ENCODE measurements at regions not wholly inside any gene's neighbourhood (a gene's known extent, or its start where the extent isn't known, plus 50 kb on each side); places are given as distances from the start of the nearest gene placed in this dataset.
"Not testable (repeated sequence)": the region's sequence is repeated elsewhere in the genome, so short reads cannot be mapped to it uniquely, and the experiment has no call there.

DNA sequence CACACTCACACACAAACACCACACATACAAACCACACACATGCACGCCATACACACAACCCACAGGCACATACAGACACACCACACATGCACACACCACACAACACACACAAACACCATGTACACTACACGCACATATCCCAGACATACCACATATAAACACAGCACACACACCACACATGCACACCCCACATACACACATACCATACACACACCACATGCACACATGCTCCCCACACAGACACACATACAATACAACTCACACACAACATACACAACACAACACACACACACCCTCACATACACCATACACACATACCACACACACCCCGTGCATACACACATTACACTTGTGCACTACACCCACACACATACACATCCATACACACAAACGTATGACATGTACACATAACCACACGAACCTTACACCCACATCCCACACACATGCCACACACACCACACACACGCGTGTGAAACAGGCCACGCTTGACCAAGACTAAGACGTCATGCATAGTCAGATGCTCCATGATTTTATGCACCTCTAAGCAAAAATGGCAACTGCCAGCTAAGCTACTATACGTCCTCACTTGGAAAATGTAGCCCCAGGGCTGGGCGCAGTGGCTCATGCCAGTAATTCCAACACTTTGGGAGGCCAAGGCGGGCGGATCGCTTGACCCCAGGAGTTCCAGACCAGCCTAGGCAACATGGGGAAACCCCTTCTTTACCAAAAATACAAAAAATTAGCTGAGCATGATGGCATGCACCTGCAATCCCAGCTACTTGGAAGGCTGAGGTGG lies 77.4 kb upstream of the TMPRSS2 start:
- no peak for DNase-seq (ENCODE audit: low spot score)

GRCh38 chr21:41584603-41585176 lies 76.7 kb upstream of the TMPRSS2 start:
- DNase-seq (ENCODE audit: low spot score) = no peak

DNA sequence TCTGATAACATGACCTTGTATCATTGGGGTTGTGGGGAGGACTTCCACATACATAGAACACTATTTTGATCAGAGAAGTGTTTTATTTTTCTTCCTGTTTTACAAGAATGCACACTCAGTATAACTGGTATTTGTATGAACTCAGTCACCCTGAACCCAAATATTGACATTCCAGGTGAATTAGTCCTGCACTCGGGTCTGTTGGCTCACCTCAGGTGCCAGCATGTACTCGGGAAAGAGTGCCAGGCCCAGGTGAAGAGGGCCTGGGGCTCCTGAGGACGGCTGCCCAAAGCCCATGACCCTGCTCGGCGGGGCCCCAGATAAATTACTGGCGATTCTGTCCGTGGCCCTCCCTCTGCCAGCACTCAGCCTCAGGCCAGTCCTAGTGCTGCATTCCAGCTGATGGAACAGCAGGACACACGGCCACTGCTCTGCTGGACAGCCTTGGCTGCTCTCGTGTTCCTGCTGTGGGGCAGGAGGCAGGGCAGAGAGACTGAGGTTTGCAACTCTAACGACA lies 75.4 kb upstream of the TMPRSS2 start:
- DNase-seq (ENCODE audit: low spot score) = no peak

DNA sequence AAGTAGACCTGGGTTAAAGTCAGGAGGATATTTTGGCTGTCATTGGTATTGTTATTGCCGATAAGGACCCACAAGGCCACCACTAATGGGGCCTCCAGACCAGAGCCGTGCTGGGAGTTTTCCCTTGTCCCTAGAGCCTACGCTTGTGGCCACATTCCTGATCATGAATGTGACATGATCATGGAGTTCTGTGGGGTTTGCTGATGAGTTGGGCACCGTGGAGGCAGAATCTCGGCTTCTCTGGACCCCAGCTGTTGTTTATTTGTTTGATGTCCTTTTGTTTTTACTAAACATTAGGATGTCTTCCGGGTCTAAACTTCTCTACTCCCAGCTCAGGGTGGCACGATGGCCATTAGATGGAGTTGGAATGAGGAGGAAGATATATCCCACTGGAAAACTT lies 74.9 kb upstream of the TMPRSS2 start:
- DNase-seq (ENCODE audit: low spot score) = no peak

GRCh38 chr21:41582298-41582840 lies 74.4 kb upstream of the TMPRSS2 start:
- DNase-seq (ENCODE audit: low spot score) = no peak

DNA sequence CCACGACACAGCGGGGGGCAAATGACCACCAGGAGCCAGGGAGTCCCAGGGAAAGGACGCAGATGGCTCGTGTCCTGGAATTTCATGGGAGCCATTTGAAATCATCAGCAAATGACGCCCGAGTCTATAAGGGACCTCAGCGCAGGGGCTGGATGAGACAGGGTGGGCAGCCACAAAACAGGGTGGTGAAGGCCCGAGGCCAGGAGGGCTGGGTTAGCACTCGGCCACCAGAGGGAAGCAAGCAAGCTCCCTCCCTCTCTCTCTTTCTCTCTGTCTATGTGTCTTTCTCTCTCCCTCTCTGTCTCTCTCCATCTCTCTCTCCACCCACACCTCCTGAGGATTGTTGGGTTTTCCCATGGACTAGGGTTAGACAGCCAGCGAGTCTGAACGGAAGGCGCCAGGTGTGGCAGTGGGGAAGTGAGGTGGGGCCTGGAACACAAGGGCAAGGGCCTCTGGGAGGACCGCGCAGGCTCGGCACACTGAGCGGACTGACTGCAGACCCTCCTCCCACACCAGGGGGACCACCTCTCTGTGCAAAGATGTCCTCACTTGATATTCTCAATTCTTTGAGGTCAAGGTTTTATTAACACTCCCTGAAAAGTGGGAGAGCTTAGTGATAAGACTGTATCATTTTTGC lies 73.8 kb upstream of the TMPRSS2 start:
- peak; percentile 50 for DNase-seq (ENCODE audit: low spot score)

GRCh38 chr21:41580758-41581554 lies 73.0 kb upstream of the TMPRSS2 start:
- peak; percentile 90 for DNase-seq (ENCODE audit: low spot score)

GRCh38 chr21:41579692-41580091 lies 71.7 kb upstream of the TMPRSS2 start:
- peak; percentile 98 for DNase-seq (ENCODE audit: low spot score)

DNA sequence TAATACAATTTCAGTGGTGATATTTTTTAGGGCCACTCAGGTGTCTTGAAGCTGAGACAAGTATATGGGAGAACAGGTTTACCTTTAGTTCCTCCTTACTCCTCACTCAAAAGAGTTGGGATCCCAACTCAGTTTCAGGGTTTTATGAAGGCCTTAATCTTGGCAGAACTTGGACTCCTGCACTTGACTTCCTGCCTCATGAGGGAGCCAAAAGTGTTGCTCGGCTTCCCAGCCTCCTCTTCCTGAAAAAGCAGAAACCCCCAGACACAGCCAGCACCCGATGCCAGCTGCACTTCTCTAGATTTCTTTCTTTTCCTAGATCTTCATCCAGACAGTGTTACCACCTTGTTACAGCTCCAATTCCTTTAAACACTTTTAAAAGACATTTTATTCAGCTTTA lies 70.8 kb upstream of the TMPRSS2 start:
- DNase-seq (ENCODE audit: low spot score) = peak; percentile 21

- no peak for DNase-seq (ENCODE audit: low spot score)
These were observed 70.1 kb upstream of the TMPRSS2 start for GRCh38 chr21:41578083-41578482.

- DNase-seq (ENCODE audit: low spot score) = no peak
These were observed 68.2 kb upstream of the TMPRSS2 start for GRCh38 chr21:41576013-41576615.

DNA sequence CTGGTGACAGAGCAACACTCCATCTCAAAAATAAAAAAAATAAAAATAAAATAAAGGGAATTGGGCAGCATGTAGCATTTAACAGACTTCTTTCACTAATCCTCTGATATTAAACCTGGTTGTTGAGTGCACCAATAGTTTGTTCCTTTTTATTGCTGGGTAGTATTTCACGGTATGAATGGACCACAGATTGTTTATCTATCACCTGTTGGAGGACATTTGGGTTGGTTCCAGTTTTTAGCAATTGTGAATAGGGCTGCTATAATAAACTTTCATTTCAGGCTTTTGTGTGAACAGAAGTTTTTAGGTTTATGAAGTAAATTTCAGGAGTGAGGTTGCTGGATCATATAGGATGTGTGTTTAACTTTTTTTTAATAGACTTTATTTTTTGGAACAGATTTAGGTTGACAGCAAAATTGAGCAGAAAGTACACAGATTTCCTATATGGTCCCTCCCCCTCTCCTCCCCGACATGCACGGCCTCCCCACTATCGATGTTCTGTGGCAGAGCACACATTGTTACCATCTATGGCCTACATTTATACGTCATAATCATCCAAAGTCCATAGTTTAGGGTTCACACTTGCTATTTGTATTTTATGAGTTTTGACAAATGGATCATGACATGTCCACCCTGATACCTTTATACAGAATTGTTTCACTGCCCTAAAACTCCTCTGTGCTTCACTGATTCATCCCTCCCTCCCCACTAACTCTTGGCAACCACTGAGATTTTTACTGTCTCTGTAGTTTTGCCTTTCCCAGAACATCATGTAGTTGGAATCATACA lies 66.1 kb upstream of the TMPRSS2 start:
- DNase-seq (ENCODE audit: low spot score) = no peak

DNA sequence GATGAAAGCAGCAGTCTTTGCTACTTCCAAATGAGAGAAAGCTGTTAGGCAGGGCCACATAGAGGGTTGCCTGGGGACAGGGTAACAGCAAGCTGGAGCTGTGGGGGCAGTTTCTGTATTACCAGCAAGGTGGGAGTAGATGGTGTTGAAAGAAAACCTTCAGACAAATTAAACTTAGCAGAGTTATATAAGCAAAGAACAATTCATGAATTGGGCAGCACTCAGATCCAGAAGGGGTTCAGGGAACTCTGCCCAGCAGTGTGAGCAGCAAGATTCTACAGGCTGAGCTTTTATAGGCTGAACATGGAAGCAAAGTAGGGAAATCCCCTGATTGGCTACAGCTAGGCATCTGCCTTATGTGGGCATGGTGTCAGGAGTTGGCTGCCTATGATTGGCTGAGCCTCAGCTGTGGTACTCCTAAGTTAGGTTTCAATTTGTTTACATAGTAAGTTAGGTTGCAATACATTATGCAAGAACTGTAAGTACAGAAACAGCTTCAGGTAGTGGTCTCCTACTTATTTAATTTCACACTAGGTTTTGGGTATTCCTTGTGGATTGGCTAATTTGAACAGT lies 64.1 kb upstream of the TMPRSS2 start:
- DNase-seq (ENCODE audit: low spot score) = peak; percentile 59

GRCh38 chr21:41570791-41571355 lies 62.9 kb upstream of the TMPRSS2 start:
- DNase-seq (ENCODE audit: low spot score) = no peak

GRCh38 chr21:41568606-41569385 lies 60.8 kb upstream of the TMPRSS2 start:
- DNase-seq (ENCODE audit: low spot score) = no peak

DNA sequence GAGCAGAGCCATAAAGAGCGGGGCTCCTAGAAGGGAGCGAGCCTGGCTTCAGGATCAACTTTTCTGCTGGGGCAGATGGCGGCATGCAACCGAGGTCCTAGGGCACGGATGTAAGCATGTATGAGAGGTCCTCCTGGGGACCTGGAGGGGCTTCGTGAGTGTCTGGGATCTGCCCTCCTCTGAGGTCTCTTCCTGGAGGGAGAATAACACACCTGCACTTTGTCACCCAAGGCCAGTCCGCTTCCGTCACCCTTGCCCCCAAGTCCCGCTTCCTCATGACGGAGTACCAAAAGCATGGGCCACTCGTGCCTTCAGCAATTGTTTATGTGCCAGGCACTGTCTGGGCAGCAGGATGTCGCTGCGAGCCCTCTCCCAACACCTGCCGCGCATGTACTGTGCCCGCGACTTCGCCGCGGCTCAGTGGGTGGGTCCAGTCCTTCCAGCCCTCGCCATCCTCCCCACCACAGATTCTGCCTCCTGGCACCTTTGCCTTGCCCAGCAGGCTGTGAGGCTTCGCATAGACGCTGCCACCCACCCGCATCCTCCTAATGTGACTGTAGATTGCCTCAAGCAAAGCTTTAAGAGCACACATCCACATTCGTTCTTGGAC lies 60.0 kb upstream of the TMPRSS2 start:
- no peak for DNase-seq (ENCODE audit: low spot score)

- DNase-seq (ENCODE audit: low spot score) = not testable (repeated sequence)
These were observed 59.3 kb upstream of the TMPRSS2 start for GRCh38 chr21:41567237-41567636.

DNA sequence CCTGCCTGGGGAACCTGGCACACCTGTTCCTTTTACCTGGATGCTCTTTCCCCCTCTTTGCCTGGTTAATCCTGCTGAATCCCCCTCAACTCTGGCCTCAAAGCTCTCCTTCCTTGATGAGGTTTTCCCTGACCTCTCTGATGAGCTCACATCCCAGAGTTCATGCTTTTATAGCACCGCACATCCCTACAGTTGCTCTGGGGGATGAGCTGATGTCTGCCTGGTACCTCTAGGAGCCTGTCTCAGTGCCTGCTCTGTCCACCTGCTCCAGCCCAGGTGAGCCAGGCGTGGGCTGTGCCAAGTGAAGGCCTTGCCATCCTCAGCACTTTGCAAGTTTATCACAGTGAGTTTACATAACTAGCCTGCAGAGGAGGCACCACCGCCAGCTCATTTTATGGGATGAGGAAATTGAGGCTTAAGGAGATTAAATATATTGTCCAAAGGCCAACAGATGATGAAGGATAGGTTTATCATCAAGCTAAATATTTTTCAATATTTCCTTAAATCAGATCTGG lies 58.6 kb upstream of the TMPRSS2 start:
- DNase-seq (ENCODE audit: low spot score) = no peak

- no peak for DNase-seq (ENCODE audit: low spot score)
These were observed 57.6 kb upstream of the TMPRSS2 start for GRCh38 chr21:41565550-41565949.
